Bronchial epithelial cell (primary cell): ENCODE measurements at regions not wholly inside any gene's neighbourhood (a gene's known extent, or its start where the extent isn't known, plus 50 kb on each side); places are given as distances from the start of the nearest gene placed in this dataset.

Experiments
- DNase-seq: peaks from one replicate; pipeline ENCODE4 v3.0.0-alpha.2; 2010; ENCODE audit warnings: low read depth
- FAIRE-seq: peaks from 2 replicates; lab custom pipeline; 2011; peaks lifted over from hg19 to GRCh38; lab: Jason Lieb, UNC
- H3K27me3 ChIP-seq: 2 replicates; pipeline ENCODE4 v1.5.1; 2011; ENCODE audit warnings: low read length; ENCODE audit not compliant: control insufficient read depth, insufficient read depth
- H3K36me3 ChIP-seq: 2 replicates; pipeline ENCODE4 v1.5.1; 2011; ENCODE audit warnings: low read length; ENCODE audit not compliant: control insufficient read depth, insufficient read depth
- H3K4me3 ChIP-seq: 2 replicates; pipeline ENCODE4 v1.5.1; 2011; ENCODE audit warnings: mild to moderate bottlenecking, low read depth, low read length, control low read depth
- TF ChIP-seq, protein P1 (sequence below): IDR thresholded peaks from 2 replicates; pipeline ENCODE4 v1.5.1; 2011; ENCODE audit warnings: mild to moderate bottlenecking, moderate library complexity, low read length, control low read depth, inconsistent platforms; ENCODE audit not compliant: insufficient read depth, severe bottlenecking

DNA sequence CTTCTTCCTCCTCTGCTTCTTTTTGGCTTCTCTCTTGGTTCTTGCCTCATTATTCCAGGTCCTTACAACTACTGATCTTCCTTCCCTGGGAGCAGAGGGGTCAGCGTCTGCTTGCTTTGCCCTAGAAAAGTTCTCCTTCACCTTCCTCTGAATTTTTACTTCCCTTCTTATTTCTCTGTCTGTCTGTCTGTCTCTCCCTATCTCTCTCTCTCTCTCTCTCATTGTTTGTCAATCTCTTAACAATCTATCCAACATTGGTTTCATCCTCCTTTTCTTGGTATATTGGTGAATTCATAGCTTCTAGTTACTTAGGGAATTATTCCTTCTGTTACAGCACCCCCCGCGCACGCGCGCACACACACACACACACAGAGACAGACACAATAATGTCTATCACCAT is 559.1 kb downstream of the MN1 start:
- Histone ChIP-seq H3K4me3 (no peak overlapping the region), H3K27me3 (no peaks in the 10 kb centered on the region), H3K36me3 (no peaks in the 10 kb centered on the region)
- TF ChIP-seq, protein P1, sequence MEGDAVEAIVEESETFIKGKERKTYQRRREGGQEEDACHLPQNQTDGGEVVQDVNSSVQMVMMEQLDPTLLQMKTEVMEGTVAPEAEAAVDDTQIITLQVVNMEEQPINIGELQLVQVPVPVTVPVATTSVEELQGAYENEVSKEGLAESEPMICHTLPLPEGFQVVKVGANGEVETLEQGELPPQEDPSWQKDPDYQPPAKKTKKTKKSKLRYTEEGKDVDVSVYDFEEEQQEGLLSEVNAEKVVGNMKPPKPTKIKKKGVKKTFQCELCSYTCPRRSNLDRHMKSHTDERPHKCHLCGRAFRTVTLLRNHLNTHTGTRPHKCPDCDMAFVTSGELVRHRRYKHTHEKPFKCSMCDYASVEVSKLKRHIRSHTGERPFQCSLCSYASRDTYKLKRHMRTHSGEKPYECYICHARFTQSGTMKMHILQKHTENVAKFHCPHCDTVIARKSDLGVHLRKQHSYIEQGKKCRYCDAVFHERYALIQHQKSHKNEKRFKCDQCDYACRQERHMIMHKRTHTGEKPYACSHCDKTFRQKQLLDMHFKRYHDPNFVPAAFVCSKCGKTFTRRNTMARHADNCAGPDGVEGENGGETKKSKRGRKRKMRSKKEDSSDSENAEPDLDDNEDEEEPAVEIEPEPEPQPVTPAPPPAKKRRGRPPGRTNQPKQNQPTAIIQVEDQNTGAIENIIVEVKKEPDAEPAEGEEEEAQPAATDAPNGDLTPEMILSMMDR, result no peak
- FAIRE-seq (no peak), DNase-seq (no peak)

DNA sequence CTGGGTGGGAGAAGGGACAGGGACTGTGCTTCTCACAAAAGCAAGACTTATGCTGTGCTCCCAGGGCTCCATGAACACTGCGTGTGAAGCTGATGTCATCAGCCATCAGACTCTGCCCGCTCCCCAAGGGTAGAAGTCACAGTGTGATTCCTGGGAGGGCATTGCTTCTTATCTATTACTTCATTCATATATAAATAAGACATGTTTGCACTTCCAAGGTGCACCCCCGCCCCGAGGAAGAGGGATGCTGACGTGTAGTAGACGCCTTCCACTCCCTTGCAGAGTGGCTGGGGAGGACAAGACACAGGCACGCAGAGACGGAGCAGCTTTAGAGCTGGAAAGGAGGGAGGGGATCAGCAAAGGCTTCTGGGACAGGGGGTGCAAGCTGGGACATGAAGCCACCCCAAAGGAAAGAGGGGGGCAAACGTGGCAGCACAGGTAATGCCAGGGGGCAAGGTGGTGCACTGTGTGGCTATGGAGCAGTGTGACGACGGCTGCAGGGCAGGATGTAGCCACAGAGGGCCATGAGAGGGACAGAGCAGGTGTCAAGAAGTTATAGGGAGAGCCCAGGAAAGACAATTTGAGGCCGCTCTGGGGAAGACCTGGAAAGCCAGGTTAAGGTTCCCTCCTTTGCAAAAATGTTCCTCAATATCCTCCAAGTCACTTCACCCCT is 558.5 kb downstream of the MN1 start:
- TF ChIP-seq, protein P1, result no peak
- DNase-seq, result peak; percentile 71
- Histone ChIP-seq H3K4me3 (no peak overlapping the region), H3K27me3 (no peaks in the 10 kb centered on the region), H3K36me3 (no peaks in the 10 kb centered on the region)
- FAIRE-seq, result peak; percentile 60

DNA sequence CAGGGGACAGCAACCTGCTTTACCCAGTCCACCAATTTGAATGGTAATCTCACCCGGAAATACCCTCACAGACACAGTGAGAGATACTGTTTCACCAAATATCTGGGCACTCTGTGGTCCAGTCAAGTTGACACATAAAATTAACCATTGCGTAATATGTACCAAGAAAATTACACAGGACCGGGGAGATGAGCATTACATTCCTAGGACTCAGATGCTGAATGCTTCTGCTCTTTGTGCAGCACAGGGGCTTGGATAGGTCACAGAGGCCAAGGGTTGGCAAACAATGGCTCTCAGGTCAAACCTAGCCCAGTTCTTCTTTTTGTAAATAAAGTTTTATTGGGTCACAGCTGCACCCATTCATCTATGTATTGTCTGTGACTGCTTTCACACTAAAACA is 557.2 kb downstream of the MN1 start:
- Histone ChIP-seq H3K36me3 (no peaks in the 10 kb centered on the region), H3K27me3 (no peaks in the 10 kb centered on the region), H3K4me3 (no peak overlapping the region)
- no peak for FAIRE-seq
- no peak for DNase-seq
- TF ChIP-seq, protein P1, result no peak

DNA sequence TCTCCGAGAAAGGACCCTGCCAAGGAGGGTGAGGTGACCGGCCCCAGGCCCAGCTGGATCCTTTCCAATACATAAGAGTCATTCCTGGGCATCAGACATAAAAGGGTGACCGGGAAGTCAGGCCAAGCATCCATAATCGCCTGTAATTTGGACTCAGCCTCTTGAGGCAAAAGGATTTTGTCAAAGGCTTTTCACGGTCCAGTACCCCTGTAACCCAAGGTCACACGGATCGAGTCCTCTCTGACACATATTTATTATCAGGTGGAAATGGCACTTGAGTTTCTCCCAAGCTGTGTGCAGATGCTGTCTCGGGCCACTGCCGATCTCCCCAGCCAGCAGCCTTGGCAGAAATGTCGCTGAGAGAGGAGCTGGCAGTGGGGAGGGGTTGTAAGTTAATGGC is 556.5 kb downstream of the MN1 start:
- TF ChIP-seq, protein P1, result no peak
- Histone ChIP-seq H3K4me3 (no peak overlapping the region), H3K36me3 (no peaks in the 10 kb centered on the region), H3K27me3 (no peaks in the 10 kb centered on the region)
- FAIRE-seq, result no peak
- no peak for DNase-seq

DNA sequence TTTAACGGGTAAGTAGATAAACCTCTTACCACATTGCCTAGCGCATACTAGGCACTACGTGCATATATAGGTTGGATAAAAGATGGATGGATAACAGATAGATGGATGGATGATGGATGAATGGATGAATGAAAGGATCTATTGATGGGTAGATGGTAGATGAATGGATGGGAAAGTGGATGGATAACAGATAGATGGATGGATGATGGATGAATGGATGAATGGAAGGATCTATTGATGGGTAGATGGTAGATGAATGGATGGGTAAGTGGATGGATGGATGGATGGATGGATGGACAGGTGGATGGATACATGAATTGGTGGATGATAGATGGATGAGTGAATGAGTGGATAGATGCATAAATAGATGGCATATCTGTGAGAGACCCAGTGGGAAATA is 555.0 kb downstream of the MN1 start:
- H3K27me3 ChIP-seq, result no peaks in the 10 kb centered on the region
- TF ChIP-seq, protein P1, result no peak
- DNase-seq (no peak), FAIRE-seq (no peak)
- H3K36me3 ChIP-seq, result no peaks in the 10 kb centered on the region
- no peak overlapping the region for H3K4me3 ChIP-seq

DNA sequence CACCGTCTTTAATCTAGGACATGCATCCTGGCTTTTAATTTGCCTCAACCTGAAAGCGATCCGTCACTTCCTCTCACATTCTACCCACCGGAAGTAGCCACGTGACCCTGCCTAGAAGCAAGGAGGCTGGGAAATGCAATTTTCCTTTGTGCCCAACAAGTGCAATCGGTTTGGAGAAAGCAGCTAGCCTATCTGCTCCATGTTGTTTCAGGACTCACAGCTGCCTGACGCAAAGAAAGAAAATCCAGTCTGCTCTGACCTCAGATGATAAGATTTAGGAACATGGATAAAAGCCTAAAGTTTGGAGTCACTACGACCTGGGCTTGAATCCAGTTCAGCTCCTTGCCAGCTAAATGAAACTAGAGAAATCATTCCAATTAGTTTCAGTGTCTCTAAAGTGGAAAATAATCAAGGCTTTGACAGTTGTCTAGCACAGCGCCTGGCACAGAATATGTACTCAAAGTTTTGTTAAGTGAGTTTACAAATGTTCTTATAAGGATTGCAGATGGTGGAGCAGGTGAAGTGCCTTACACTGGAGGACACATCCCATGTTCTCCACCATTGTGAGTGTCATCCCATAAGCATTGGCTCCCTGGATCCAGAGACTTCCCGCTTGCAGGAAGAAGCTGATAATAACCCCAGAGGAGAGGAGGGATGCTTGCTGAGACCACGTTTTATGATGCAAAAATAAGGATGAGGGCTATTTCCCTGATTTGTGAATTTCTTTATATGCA is 553.7 kb downstream of the MN1 start:
- TF ChIP-seq, protein P1, result no peak
- DNase-seq, result no peak
- Histone ChIP-seq H3K4me3 (no peak overlapping the region), H3K36me3 (no peaks in the 10 kb centered on the region), H3K27me3 (no peaks in the 10 kb centered on the region)
- no peak for FAIRE-seq
